C4-2B (cell line): ENCODE measurements at regions not wholly inside any gene's neighbourhood (a gene's known extent, or its start where the extent isn't known, plus 50 kb on each side); places are given as distances from the start of the nearest gene placed in this dataset.
"Not testable (repeated sequence)": the region's sequence is repeated elsewhere in the genome, so short reads cannot be mapped to it uniquely, and the experiment has no call there.

ENCODE experiments used
- H3K27ac ChIP-seq: fragments of 450-650 bp; 2 replicates; pipeline ENCODE4 v1.5.1; 2017
- ZFX ChIP-seq: fragments of 450-650 bp; IDR thresholded peaks from 2 replicates; pipeline ENCODE4 v1.6.1; 2017
- TF ChIP-seq, protein P1 (sequence below): fragments of 450-650 bp; conservative IDR thresholded peaks from 2 replicates; pipeline ENCODE4 v1.5.1; 2017; ENCODE audit warnings: mild to moderate bottlenecking

DNA sequence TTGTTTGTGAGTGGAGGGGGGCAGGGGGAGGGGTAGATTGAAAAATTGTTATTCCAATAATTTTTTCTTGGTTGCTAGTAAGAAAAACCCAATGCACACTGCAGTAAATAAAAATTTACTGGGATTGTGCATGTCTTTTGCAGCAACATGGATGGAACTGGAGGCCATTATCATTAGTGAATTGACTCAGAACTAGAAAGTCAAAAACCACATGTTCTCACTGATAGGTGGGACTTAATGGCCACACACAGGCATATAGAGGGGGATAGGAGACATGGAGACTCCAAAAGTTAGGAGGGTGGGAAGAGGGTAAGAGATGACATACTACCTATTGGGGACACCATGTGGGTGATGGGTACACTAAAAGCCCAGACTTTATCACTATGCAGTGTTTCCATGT, 67.2 kb downstream of the BUB3 start:
- no peak overlapping the region for H3K27ac ChIP-seq
- TF ChIP-seq ZFX, result no peak
- TF ChIP-seq, protein P1, sequence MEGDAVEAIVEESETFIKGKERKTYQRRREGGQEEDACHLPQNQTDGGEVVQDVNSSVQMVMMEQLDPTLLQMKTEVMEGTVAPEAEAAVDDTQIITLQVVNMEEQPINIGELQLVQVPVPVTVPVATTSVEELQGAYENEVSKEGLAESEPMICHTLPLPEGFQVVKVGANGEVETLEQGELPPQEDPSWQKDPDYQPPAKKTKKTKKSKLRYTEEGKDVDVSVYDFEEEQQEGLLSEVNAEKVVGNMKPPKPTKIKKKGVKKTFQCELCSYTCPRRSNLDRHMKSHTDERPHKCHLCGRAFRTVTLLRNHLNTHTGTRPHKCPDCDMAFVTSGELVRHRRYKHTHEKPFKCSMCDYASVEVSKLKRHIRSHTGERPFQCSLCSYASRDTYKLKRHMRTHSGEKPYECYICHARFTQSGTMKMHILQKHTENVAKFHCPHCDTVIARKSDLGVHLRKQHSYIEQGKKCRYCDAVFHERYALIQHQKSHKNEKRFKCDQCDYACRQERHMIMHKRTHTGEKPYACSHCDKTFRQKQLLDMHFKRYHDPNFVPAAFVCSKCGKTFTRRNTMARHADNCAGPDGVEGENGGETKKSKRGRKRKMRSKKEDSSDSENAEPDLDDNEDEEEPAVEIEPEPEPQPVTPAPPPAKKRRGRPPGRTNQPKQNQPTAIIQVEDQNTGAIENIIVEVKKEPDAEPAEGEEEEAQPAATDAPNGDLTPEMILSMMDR, result no peak

DNA sequence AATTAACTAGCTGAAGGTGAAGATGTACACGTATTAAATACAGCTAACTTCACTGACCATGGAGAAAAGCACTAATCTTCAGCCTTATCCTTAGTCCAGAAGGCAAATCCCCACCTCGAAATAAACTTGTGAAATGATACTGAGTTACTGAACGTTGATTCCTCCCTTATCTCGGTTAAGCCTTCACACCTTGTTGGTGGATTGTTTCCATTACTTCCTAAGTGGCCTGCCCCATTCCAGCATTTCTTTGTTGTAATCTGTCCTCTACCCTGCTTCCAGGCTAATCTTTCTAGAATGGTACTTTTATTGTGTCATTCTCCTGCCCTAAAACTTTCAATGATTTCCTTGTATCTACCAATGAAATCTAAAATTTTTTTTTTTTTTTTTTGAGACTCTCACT, 68.6 kb downstream of the BUB3 start:
- no peak overlapping the region for H3K27ac ChIP-seq
- TF ChIP-seq, protein P1, result no peak
- no peak for TF ChIP-seq ZFX

DNA sequence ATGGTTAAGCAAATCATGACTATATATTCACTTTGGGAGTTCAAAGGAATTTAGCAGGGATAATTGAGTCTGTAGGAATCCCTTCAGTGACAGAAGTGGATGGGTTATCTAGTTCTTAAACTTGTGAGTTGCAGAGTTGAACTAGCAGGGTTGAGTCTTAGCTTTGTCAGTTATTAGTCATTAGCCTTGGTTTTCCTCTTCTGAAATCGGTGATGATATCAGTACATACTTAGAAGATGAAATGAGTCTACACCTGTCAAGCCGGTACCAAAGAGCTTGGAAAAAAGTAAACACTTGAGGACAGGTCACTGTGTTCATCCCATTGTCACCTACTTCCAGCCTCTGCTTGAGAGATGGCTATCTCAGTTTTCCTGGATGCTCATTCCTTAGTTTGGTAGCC, 73.5 kb downstream of the BUB3 start:
- H3K27ac ChIP-seq, result no peak overlapping the region
- TF ChIP-seq ZFX, result no peak
- TF ChIP-seq, protein P1, result no peak

DNA sequence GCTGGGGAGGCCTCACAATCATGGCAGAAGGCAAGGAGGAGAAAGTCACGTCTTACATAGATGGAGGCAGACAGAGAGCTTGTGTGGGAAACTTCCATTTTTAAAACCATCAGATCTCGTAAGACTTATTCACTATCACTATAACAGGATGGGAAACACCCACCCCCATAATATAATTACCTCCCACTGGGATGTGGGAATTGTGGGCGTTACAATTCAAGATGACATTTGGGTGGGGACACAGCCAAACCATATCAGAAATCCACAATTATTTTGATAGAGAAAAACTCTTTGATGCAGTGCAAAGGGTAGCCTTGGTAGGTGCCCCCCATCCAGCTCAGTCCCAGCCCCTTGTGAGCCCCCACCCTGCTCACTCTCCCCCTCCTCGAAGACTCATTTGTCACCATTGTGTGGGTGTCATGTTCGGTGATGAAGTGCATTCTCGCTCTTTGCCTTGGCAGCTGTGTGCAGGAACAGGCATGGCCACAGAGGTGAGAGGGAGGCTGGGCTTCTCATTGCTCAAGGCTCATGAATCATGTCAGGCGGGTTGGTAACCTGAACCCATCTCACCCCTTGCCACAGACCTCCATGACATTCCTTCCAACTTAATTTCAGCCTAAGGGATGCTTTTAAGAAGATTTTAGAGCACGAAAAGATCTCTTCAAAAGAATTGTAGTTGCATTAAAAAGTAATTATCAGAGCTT, 75.9 kb downstream of the BUB3 start:
- TF ChIP-seq ZFX, result no peak
- TF ChIP-seq, protein P1, result no peak
- H3K27ac ChIP-seq, result no peak overlapping the region

DNA sequence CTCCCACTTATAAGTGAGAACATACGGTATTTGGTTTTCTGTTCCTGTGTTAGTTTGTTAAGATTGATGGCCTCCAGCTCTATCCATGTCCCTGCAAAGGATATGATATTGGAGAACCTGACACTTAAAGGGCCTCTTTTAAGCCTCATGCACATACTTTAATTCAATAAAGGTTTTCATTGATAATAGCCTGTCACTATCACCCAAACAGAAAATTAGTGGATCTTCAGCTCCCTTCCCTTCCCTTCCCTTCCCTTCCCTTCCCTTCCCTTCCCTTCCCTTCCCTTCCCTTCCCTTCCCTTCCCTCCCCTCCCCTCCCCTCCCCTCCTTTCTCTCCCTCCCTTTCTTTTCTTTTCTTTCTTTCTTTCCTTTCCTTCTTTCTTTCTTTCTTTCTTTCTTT, 78.7 kb downstream of the BUB3 start:
- not testable (repeated sequence) for H3K27ac ChIP-seq

DNA sequence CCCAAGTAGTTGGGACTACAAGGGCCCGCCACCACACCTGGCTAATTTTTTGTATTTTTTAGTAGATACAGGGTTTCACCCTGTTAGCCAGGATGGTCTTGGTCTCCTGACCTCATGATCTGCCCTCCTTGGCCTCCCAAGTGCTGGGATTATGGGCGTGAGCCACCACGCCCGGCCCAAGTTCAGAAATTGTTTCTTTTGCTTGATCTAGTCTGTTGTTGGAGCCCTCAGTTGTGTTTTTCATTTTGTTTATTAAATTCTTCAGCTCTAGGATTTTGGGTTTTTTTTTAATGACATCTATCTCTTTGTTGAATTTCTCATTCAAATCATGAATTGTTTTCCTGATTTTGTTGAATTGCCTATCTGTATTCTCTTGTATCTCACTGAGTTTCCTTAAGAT, 80.8 kb downstream of the BUB3 start:
- not testable (repeated sequence) for H3K27ac ChIP-seq

DNA sequence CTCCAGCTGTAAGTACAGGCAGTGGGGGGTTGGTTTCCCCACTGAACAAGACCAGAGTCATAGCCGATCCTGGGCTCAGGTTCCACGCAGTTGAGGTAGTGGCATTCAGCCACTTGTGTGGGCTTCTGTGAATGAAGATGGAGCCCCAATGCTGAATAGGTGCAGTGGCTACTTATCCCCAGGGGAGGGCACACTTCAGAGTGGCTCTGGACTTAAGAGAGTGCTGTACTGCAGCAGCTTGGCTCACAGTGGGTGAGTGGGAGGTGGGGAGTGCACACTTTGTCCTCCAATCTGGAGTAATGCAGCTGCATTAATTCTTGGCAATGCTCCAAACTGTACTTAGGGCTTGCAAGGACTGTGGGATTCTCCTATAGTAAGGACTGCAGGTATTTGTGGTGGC, 81.9 kb downstream of the BUB3 start:
- H3K27ac ChIP-seq, result no peak overlapping the region
- TF ChIP-seq, protein P1, result peak; percentile 24
- TF ChIP-seq ZFX, result no peak

DNA sequence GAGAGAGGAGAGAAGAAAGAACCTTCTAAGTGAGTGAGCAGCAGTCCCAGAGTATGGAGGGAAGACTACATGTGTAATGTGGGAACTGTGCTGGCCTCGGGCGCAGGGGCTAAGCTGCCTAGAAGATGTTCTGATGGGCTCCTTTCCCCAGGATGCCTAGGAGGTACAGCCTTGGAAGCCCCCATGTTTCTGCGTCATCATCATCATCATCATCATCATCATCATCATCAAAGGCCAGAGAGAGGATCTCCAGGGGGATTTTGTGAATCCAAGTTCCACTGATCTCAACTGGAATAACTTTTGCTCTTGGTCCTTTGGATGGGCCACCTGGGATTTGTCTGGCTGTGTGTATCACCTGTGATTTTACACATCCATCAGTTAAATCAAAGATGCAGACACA, 86.0 kb downstream of the BUB3 start:
- no peak overlapping the region; the same call in 1 of the 2 replicates for H3K27ac ChIP-seq
- TF ChIP-seq, protein P1, result no peak
- no peak for TF ChIP-seq ZFX
